ENCODE measurements at regions not wholly inside any gene's neighbourhood (a gene's known extent, or its start where the extent isn't known, plus 50 kb on each side); places are given as distances from the start of the nearest gene placed in this dataset.

DNA sequence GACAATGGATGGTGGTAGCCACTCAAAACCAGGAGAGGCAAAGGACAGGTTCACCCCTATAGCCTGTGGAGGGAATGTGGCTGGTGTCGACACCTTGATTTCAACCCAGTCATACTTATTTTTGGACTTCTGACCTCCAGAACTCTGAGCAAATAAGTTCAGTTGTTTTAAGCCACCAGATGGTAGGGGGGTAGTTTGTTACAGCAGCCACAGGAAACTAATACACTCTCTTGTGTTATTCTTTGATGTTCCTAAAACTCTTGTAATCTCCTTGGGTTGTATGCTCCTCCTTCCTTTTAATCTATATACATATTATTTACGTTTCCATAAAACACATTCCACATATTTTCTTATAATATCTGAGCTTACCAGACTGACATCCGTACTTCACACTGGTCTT, 65.9 kb downstream of the ZBTB18 start:
- TF ChIP-seq YY1 (IDR thresholded peaks at IDR 0.05; ENCODE audit: insufficient read depth, insufficient read length) (no peak), ZNF274 (IDR thresholded peaks at IDR 0.05; ENCODE audit: low read depth, low read length) (no peak)

Data from NT2/D1 (cell line).